Keratinocyte (primary cell): ENCODE measurements at regions not wholly inside any gene's neighbourhood (a gene's known extent, or its start where the extent isn't known, plus 50 kb on each side); places are given as distances from the start of the nearest gene placed in this dataset.

ENCODE experiments used
- DNase-seq: peaks from one replicate; pipeline ENCODE4 v3.0.0-alpha.2; 2011; ENCODE audit warnings: low read depth, missing footprints, low spot score
- FAIRE-seq: peaks from 2 replicates; lab custom pipeline; 2011; peaks lifted over from hg19 to GRCh38; lab: Jason Lieb, UNC
- H2AFZ ChIP-seq: 2 replicates; pipeline ENCODE4 v1.6.0; 2012; ENCODE audit warnings: low read length, control low read depth, inconsistent platforms; ENCODE audit not compliant: control insufficient read depth
- H3K27ac ChIP-seq: 2 replicates; pipeline ENCODE4 v1.5.1; 2011; ENCODE audit warnings: low read length; ENCODE audit not compliant: control insufficient read depth, insufficient read depth
- H3K27me3 ChIP-seq: 3 replicates; pipeline ENCODE4 v1.6.0; 2011; ENCODE audit warnings: low read length; ENCODE audit not compliant: control insufficient read depth, insufficient read depth; ENCODE audit errors: extremely low read depth
- H3K36me3 ChIP-seq, 2 experiments: 2 replicates in 1 of 2; 3 replicates in 1 of 2; pipeline ENCODE4 v1.5.1; 2011; ENCODE audit warnings: low read length in 2 of 2, mild to moderate bottlenecking in 1 of 2; ENCODE audit not compliant: control insufficient read depth in 2 of 2, insufficient read depth in 2 of 2; ENCODE audit errors: extremely low read depth in 1 of 2
- H3K4me1 ChIP-seq: 3 replicates; pipeline ENCODE4 v1.5.1; 2011; ENCODE audit warnings: low read length; ENCODE audit not compliant: control insufficient read depth, insufficient read depth; ENCODE audit errors: extremely low read depth
- H3K4me2 ChIP-seq: 3 replicates; pipeline ENCODE4 v1.6.0; 2011; ENCODE audit warnings: low read depth, low read length; ENCODE audit not compliant: control insufficient read depth, insufficient read depth; ENCODE audit errors: extremely low read depth
- H3K4me3 ChIP-seq, 3 experiments: fragments of 200-600 bp in 1 of 3; sonication (generic) in 1 of 3; 2 replicates in 2 of 3; 3 replicates in 1 of 3; pipeline ENCODE4 v1.5.1; 2011 to 2016; ENCODE audit warnings: low read length in 3 of 3, mild to moderate bottlenecking in 3 of 3, control low read depth in 2 of 3, inconsistent platforms in 1 of 3, low read depth in 1 of 3, mixed read lengths in 1 of 3, mixed run types in 1 of 3, moderate library complexity in 1 of 3; ENCODE audit not compliant: control insufficient read depth in 2 of 3, insufficient read depth in 2 of 3; ENCODE audit errors: extremely low read depth in 1 of 3
- H3K79me2 ChIP-seq: 2 replicates; pipeline ENCODE4 v1.6.0; 2012; ENCODE audit warnings: low read length; ENCODE audit not compliant: control insufficient read depth, insufficient read depth
- H3K9ac ChIP-seq: 3 replicates; pipeline ENCODE4 v1.6.0; 2011; ENCODE audit warnings: low read length; ENCODE audit not compliant: control insufficient read depth, insufficient read depth; ENCODE audit errors: extremely low read depth
- H3K9me1 ChIP-seq: 3 replicates; pipeline ENCODE4 v1.6.0; 2011; ENCODE audit warnings: low read length; ENCODE audit not compliant: control insufficient read depth, insufficient read depth; ENCODE audit errors: extremely low read depth
- H3K9me3 ChIP-seq: 2 replicates; pipeline ENCODE4 v1.5.1; 2012; ENCODE audit warnings: low read depth, low read length; ENCODE audit not compliant: control insufficient read depth
- H4K20me1 ChIP-seq: 3 replicates; pipeline ENCODE4 v1.6.0; 2011; ENCODE audit warnings: low read length; ENCODE audit not compliant: control insufficient read depth, insufficient read depth; ENCODE audit errors: extremely low read depth
- CTCF ChIP-seq, 3 experiments: IDR thresholded peaks in 1 of 3; conservative IDR thresholded peaks in 1 of 3; optimal IDR thresholded peaks in 1 of 3; 2 replicates in 2 of 3; 3 replicates in 1 of 3; pipeline versions ENCODE3 to v1.5.1; 2011; ENCODE audit warnings: low read length in 3 of 3, mild to moderate bottlenecking in 3 of 3, moderate library complexity in 2 of 3, control low read depth in 1 of 3, inconsistent platforms in 1 of 3; ENCODE audit not compliant: insufficient read depth in 2 of 3; ENCODE audit errors: extremely low read depth in 1 of 3
- EZH2 ChIP-seq: IDR thresholded peaks from one replicate; pipeline ENCODE4 v1.6.1; 2012; ENCODE audit warnings: inconsistent platforms, mild to moderate bottlenecking, low read length, moderate library complexity
- dilution Hi-C: fragments of 300-500 bp; cut with MboI; formaldehyde crosslinking; loops from one replicate; pipeline ENCODE4 v1.7.0; 2020; ENCODE audit warnings: low sequenced_read_pairs; ENCODE audit not compliant: extremely low pct_ligation_motif_present

- TF ChIP-seq CTCF (optimal IDR thresholded peaks at IDR 0.05 in 1 of 3, IDR thresholded peaks at IDR 0.05 in 1 of 3, conservative IDR thresholded peaks at IDR 0.05 in 1 of 3; ENCODE audit: extremely low read depth in 1 of 3, insufficient read depth in 2 of 3, low read length in 3 of 3) (no peak), EZH2 (no peak)
- no peaks in the 10 kb centered on the region for H3K9me1 ChIP-seq
- H3K9ac ChIP-seq, result peak overlapping the region; percentile 17
- dilution Hi-C loops, result no loop called here
- peaks cover 38% of the 10 kb centered on the region for H3K4me1 ChIP-seq
- no peaks in the 10 kb centered on the region for H3K9me3 ChIP-seq
- H3K36me3 ChIP-seq, result no peaks in the 10 kb centered on the region
- H3K4me2 ChIP-seq, result peak overlapping the region; percentile 61
- H4K20me1 ChIP-seq, result no peaks in the 10 kb centered on the region
- peak overlapping the region; percentile 65 for H3K27ac ChIP-seq
- FAIRE-seq (peak; percentile 97), DNase-seq (peak; percentile 99)
- H3K27me3 ChIP-seq, result no peaks in the 10 kb centered on the region
- H3K4me3 ChIP-seq, result peak overlapping the region in 1 of 3 experiments; percentile 11
- H3K79me2 ChIP-seq, result no peaks in the 10 kb centered on the region
- H2AFZ ChIP-seq, result no peak overlapping the region
Observed at GRCh38 chr2:8086796-8087479, 594.9 kb upstream of the ID2 start.

GRCh38 chr2:8087480-8087840, 594.4 kb upstream of the ID2 start:
- Histone ChIP-seq H3K4me1 (peaks cover 38% of the 10 kb centered on the region), H3K9ac (peak overlapping the region; percentile 24), H3K27me3 (no peaks in the 10 kb centered on the region), H3K27ac (peak overlapping the region; percentile 50), H4K20me1 (no peaks in the 10 kb centered on the region), H2AFZ (no peak overlapping the region), H3K36me3 (no peaks in the 10 kb centered on the region), H3K4me2 (peak overlapping the region; percentile 61), H3K9me3 (no peaks in the 10 kb centered on the region), H3K79me2 (no peaks in the 10 kb centered on the region), H3K9me1 (no peaks in the 10 kb centered on the region), H3K4me3 (peak overlapping the region in 1 of 3 experiments; percentile 11)
- no peak for DNase-seq
- TF ChIP-seq EZH2 (no peak), CTCF (optimal IDR thresholded peaks at IDR 0.05 in 1 of 3, IDR thresholded peaks at IDR 0.05 in 1 of 3, conservative IDR thresholded peaks at IDR 0.05 in 1 of 3; ENCODE audit: extremely low read depth in 1 of 3, insufficient read depth in 2 of 3, low read length in 3 of 3) (no peak)
- dilution Hi-C loops, result no loop called here
- no peak for FAIRE-seq
